H1 (cell line): ENCODE measurements at regions not wholly inside any gene's neighbourhood (a gene's known extent, or its start where the extent isn't known, plus 50 kb on each side); places are given as distances from the start of the nearest gene placed in this dataset.

ENCODE experiments used
- CEBPB ChIP-seq: IDR thresholded peaks from 2 replicates; pipeline ENCODE4 v1.6.1; 2012; ENCODE audit warnings: low read depth, low read length
- E2F6 ChIP-seq: IDR thresholded peaks from 2 replicates; pipeline ENCODE4 v1.6.1; 2012; ENCODE audit warnings: inconsistent platforms

- TF ChIP-seq E2F6 (no peak), CEBPB (no peak)
Measured at GRCh38 chr12:105750096-105750495, 388.7 kb downstream of the NUAK1 start (continued).
